SK-N-SH treated with all-trans-retinoic acid at 6 μM for 48 hours (cell line): ENCODE measurements at regions not wholly inside any gene's neighbourhood (a gene's known extent, or its start where the extent isn't known, plus 50 kb on each side); places are given as distances from the start of the nearest gene placed in this dataset.

Experiments
- CSRNP3 ChIP-seq: fragments of 250-450 bp; sonication (Bioruptor Pico); IDR thresholded peaks from 2 replicates; pipeline ENCODE4 v1.5.1; 2021; ENCODE audit warnings: mild to moderate bottlenecking, moderate library complexity
- RARB ChIP-seq: fragments of 250-450 bp; sonication (Bioruptor Pico); IDR thresholded peaks from 2 replicates; pipeline ENCODE4 v1.8.0; 2021; ENCODE audit warnings: mild to moderate bottlenecking, moderate library complexity
- TCF4 ChIP-seq: fragments of 250-450 bp; sonication (Bioruptor Pico); IDR thresholded peaks from 2 replicates; pipeline ENCODE4 v1.8.0; 2021; ENCODE audit warnings: mild to moderate bottlenecking, moderate library complexity, borderline replicate concordance
- ZFP3 ChIP-seq: fragments of 250-450 bp; sonication (Bioruptor Pico); IDR thresholded peaks from 2 replicates; pipeline ENCODE4 v1.5.0; 2020; ENCODE audit warnings: mild to moderate bottlenecking, moderate library complexity
- ZFP30 ChIP-seq: fragments of 450-650 bp; formaldehyde crosslinking; IDR thresholded peaks from 2 replicates; pipeline ENCODE4 v1.5.0; 2022; ENCODE audit warnings: mild to moderate bottlenecking, moderate library complexity
- ZNF8 ChIP-seq: fragments of 450-650 bp; formaldehyde crosslinking; IDR thresholded peaks from 2 replicates; pipeline ENCODE4 v1.5.0; 2020; ENCODE audit warnings: mild to moderate bottlenecking, moderate library complexity
- TF ChIP-seq, protein P1 (sequence below): fragments of 250-450 bp; sonication (Bioruptor Pico); IDR thresholded peaks from 2 replicates; pipeline ENCODE4 v1.8.0; 2020; ENCODE audit warnings: mild to moderate bottlenecking, moderate library complexity, borderline replicate concordance
- TF ChIP-seq, protein P2 (sequence below): fragments of 250-450 bp; sonication (Bioruptor Pico); IDR thresholded peaks from 2 replicates; pipeline ENCODE4 v1.5.1; 2020; ENCODE audit warnings: low read depth, mild to moderate bottlenecking, moderate library complexity

GRCh38 chr10:84078771-84079170 lies 60.5 kb upstream of the GHITM start:
- TF ChIP-seq CSRNP3 (no peak), RARB (no peak), ZFP3 (CRISPR knock-in tag) (no peak), ZFP30 (CRISPR knock-in tag) (no peak), ZNF8 (no peak), TCF4 (CRISPR knock-in tag) (no peak)
- TF ChIP-seq, protein P1, sequence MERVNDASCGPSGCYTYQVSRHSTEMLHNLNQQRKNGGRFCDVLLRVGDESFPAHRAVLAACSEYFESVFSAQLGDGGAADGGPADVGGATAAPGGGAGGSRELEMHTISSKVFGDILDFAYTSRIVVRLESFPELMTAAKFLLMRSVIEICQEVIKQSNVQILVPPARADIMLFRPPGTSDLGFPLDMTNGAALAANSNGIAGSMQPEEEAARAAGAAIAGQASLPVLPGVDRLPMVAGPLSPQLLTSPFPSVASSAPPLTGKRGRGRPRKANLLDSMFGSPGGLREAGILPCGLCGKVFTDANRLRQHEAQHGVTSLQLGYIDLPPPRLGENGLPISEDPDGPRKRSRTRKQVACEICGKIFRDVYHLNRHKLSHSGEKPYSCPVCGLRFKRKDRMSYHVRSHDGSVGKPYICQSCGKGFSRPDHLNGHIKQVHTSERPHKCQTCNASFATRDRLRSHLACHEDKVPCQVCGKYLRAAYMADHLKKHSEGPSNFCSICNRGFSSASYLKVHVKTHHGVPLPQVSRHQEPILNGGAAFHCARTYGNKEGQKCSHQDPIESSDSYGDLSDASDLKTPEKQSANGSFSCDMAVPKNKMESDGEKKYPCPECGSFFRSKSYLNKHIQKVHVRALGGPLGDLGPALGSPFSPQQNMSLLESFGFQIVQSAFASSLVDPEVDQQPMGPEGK, result no peak
- TF ChIP-seq, protein P2, sequence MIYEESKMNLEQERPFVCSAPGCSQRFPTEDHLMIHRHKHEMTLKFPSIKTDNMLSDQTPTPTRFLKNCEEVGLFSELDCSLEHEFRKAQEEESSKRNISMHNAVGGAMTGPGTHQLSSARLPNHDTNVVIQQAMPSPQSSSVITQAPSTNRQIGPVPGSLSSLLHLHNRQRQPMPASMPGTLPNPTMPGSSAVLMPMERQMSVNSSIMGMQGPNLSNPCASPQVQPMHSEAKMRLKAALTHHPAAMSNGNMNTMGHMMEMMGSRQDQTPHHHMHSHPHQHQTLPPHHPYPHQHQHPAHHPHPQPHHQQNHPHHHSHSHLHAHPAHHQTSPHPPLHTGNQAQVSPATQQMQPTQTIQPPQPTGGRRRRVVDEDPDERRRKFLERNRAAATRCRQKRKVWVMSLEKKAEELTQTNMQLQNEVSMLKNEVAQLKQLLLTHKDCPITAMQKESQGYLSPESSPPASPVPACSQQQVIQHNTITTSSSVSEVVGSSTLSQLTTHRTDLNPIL (CRISPR knock-in tag), result no peak
